IMR-90 (cell line): ENCODE measurements at regions not wholly inside any gene's neighbourhood (a gene's known extent, or its start where the extent isn't known, plus 50 kb on each side); places are given as distances from the start of the nearest gene placed in this dataset.

Source experiments
- ATAC-seq: fragments of 200-7000 bp; cut with Tn5 transposase; 2 replicates; pipeline ENCODE4 v1.9.1; 2020; ENCODE audit warnings: low read depth, mild to moderate bottlenecking, moderate library complexity
- BruUV-seq: library from RNA; stranded (reverse); fragments of 400-500 nt; replicated peaks from 2 replicates; lab custom pipeline; 2021; lab: Mats Ljungman, UMichigan
- CTCF ChIA-PET: fragments of 300-600 bp; formaldehyde crosslinking; extraction: SDS; loops from one replicate; lab custom pipeline; 2021; ENCODE audit warnings: antibody characterized with exemption; lab: Yijun Ruan, JAX
- POLR2A ChIA-PET: fragments of 300-600 bp; sonication (Branson Sonifier 250); formaldehyde crosslinking; loops from one replicate; lab custom pipeline; 2022; ENCODE audit warnings: antibody characterized with exemption; ENCODE audit not compliant: unreplicated experiment; lab: Charles Lee
- DNase-seq: peaks from one replicate; pipeline ENCODE4 v3.0.0; 2013
- H2AFZ ChIP-seq: replicated peaks from 2 replicates; pipeline ENCODE3; 2013; ENCODE audit warnings: low read length, mild to moderate bottlenecking; ENCODE audit not compliant: poor library complexity
- H2AK5ac ChIP-seq: 2 replicates; pipeline ENCODE4 v1.6.1; 2013; ENCODE audit warnings: low read depth, low read length, inconsistent platforms
- H2AK9ac ChIP-seq: replicated peaks from 2 replicates; pipeline ENCODE3; 2013; ENCODE audit warnings: mild to moderate bottlenecking, low read depth, low read length, moderate library complexity; ENCODE audit not compliant: poor library complexity
- H2BK120ac ChIP-seq: 2 replicates; pipeline ENCODE4 v1.6.1; 2013; ENCODE audit warnings: low read depth, low read length, inconsistent platforms
- H2BK15ac ChIP-seq: 3 replicates; pipeline ENCODE4 v1.6.1; 2013; ENCODE audit warnings: low read depth, low read length, inconsistent platforms
- H2BK20ac ChIP-seq: 2 replicates; pipeline ENCODE4 v1.6.1; 2013; ENCODE audit warnings: low read depth, mild to moderate bottlenecking, inconsistent platforms, low read length, moderate library complexity
- H2BK5ac ChIP-seq: 2 replicates; pipeline ENCODE4 v1.6.1; 2013; ENCODE audit warnings: mild to moderate bottlenecking, low read depth, low read length, inconsistent platforms; ENCODE audit not compliant: poor library complexity, severe bottlenecking
- H3K14ac ChIP-seq: replicated peaks from 2 replicates; pipeline ENCODE4 v1.6.1; 2013; ENCODE audit warnings: low read depth, low read length, inconsistent platforms
- H3K18ac ChIP-seq: 2 replicates; pipeline ENCODE4 v1.6.1; 2013; ENCODE audit warnings: low read depth, low read length, control low read depth
- H3K23ac ChIP-seq: 2 replicates; pipeline ENCODE4 v1.6.1; 2013; ENCODE audit warnings: low read depth, low read length, inconsistent platforms
- H3K27ac ChIP-seq: 2 replicates; pipeline ENCODE4 v1.5.1; 2013; ENCODE audit warnings: mild to moderate bottlenecking, control low read depth, low read length; ENCODE audit not compliant: insufficient read depth
- H3K27me3 ChIP-seq: 2 replicates; pipeline ENCODE4 v1.6.1; 2013; ENCODE audit warnings: low read length; ENCODE audit not compliant: control insufficient read depth, insufficient read depth
- H3K36me3 ChIP-seq: 2 replicates; pipeline ENCODE4 v1.6.1; 2013; ENCODE audit warnings: low read length, mixed read lengths; ENCODE audit not compliant: control insufficient read depth, insufficient read depth
- H3K4ac ChIP-seq: 2 replicates; pipeline ENCODE4 v1.6.1; 2013; ENCODE audit warnings: low read depth, low read length, inconsistent platforms
- H3K4me1 ChIP-seq: 2 replicates; pipeline ENCODE4 v1.6.1; 2013; ENCODE audit warnings: low read length, mixed read lengths; ENCODE audit not compliant: control insufficient read depth, insufficient read depth
- H3K4me2 ChIP-seq: 2 replicates; pipeline ENCODE4 v1.6.1; 2013; ENCODE audit warnings: low read depth, mild to moderate bottlenecking, control low read depth, low read length, moderate library complexity
- H3K4me3 ChIP-seq: 2 replicates; pipeline ENCODE4 v1.5.1; 2013; ENCODE audit warnings: low read depth, mild to moderate bottlenecking, control low read depth, low read length, moderate library complexity; ENCODE audit not compliant: insufficient read depth
- H3K56ac ChIP-seq: 2 replicates; pipeline ENCODE4 v1.6.1; 2013; ENCODE audit warnings: low read length, inconsistent platforms; ENCODE audit not compliant: insufficient read depth; ENCODE audit errors: extremely low read depth
- H3K79me1 ChIP-seq, 2 experiments: 2 replicates each; pipeline ENCODE4 v1.6.1; 2013; ENCODE audit warnings: low read length in 2 of 2, inconsistent platforms in 1 of 2, low read depth in 1 of 2
- H3K9ac ChIP-seq: 2 replicates; pipeline ENCODE4 v1.6.1; 2013; ENCODE audit warnings: low read depth, low read length, control low read depth
- H3K9me1 ChIP-seq: 2 replicates; pipeline ENCODE4 v1.6.1; 2013; ENCODE audit warnings: low read length, inconsistent platforms; ENCODE audit not compliant: insufficient read depth
- H3K9me3 ChIP-seq: 2 replicates; pipeline ENCODE4 v1.6.1; 2013; ENCODE audit warnings: low read length; ENCODE audit not compliant: control insufficient read depth, insufficient read depth
- H4K20me1 ChIP-seq: 2 replicates; pipeline ENCODE4 v1.6.1; 2013; ENCODE audit warnings: low read length, inconsistent platforms; ENCODE audit not compliant: insufficient read depth
- H4K5ac ChIP-seq: 2 replicates; pipeline ENCODE4 v1.6.1; 2013; ENCODE audit warnings: mild to moderate bottlenecking, low read depth, low read length, control low read depth
- H4K8ac ChIP-seq, 2 experiments: 2 replicates each; pipeline ENCODE4 v1.6.1; 2013; ENCODE audit warnings: low read depth in 2 of 2, low read length in 2 of 2, control low read depth in 1 of 2, inconsistent platforms in 1 of 2
- H4K91ac ChIP-seq: 2 replicates; pipeline ENCODE4 v1.6.1; 2013; ENCODE audit warnings: low read depth, low read length, inconsistent platforms; ENCODE audit not compliant: insufficient read depth
- BHLHE40 ChIP-seq: fragments of 150-350 bp; IDR thresholded peaks from 2 replicates; pipeline ENCODE4 v1.6.1; 2016; ENCODE audit warnings: mild to moderate bottlenecking, low read depth, low read length
- CEBPB ChIP-seq: IDR thresholded peaks from 2 replicates; pipeline ENCODE4 v1.6.1; 2012; ENCODE audit warnings: low read depth, low read length, improper control_type of control experiment
- CHD1 ChIP-seq: IDR thresholded peaks from 2 replicates; pipeline ENCODE4 v1.6.1; 2012; ENCODE audit warnings: low read depth, low read length, improper control_type of control experiment
- CTCF ChIP-seq: conservative IDR thresholded peaks from 2 replicates; pipeline ENCODE4 v1.5.1; 2012; ENCODE audit warnings: mild to moderate bottlenecking, low read depth, low read length, improper control_type of control experiment
- FOS ChIP-seq: fragments of 150-350 bp; IDR thresholded peaks from 2 replicates; pipeline ENCODE4 v1.6.1; 2016; ENCODE audit warnings: low read depth, low read length
- MAFK ChIP-seq: IDR thresholded peaks from 2 replicates; pipeline ENCODE4 v1.6.1; 2012; ENCODE audit warnings: low read depth, low read length, improper control_type of control experiment
- MAZ ChIP-seq: IDR thresholded peaks from 2 replicates; pipeline ENCODE4 v1.6.1; 2012; ENCODE audit warnings: low read depth, mild to moderate bottlenecking, low read length, improper control_type of control experiment, moderate library complexity, borderline replicate concordance
- MXI1 ChIP-seq: IDR thresholded peaks from 2 replicates; pipeline ENCODE4 v1.6.1; 2012; ENCODE audit warnings: low read depth, mild to moderate bottlenecking, low read length, moderate library complexity, borderline replicate concordance
- NFE2L2 ChIP-seq: fragments of 150-350 bp; IDR thresholded peaks from 2 replicates; pipeline ENCODE4 v1.6.1; 2016; ENCODE audit warnings: low read depth, mild to moderate bottlenecking, low read length
- POLR2A ChIP-seq: IDR thresholded peaks from 2 replicates; pipeline ENCODE4 v1.6.1; 2012; ENCODE audit warnings: mild to moderate bottlenecking, low read depth, low read length
- RAD21 ChIP-seq: IDR thresholded peaks from 2 replicates; pipeline ENCODE4 v1.6.1; 2012; ENCODE audit warnings: low read length, improper control_type of control experiment
- RCOR1 ChIP-seq: IDR thresholded peaks from 2 replicates; pipeline ENCODE4 v1.6.1; 2012; ENCODE audit warnings: mild to moderate bottlenecking, low read length, improper control_type of control experiment; ENCODE audit not compliant: insufficient replicate concordance
- RFX5 ChIP-seq: IDR thresholded peaks from 2 replicates; pipeline ENCODE4 v1.8.0; 2012; ENCODE audit warnings: low read depth, mild to moderate bottlenecking, low read length, moderate library complexity
- SMC3 ChIP-seq: fragments of 150-350 bp; IDR thresholded peaks from 2 replicates; pipeline ENCODE4 v1.6.1; 2016; ENCODE audit warnings: low read depth, mild to moderate bottlenecking, antibody characterized with exemption, low read length, moderate library complexity
- WGBS, 2 experiments: methylation state at CpG; one replicate each; pipeline versions ENCODE4 v1.1.5 to v1.1.7; 2013; ENCODE audit warnings: missing lambda C conversion rate in 2 of 2; ENCODE audit not compliant: insufficient read length in 1 of 2; ENCODE audit errors: extremely low coverage in 2 of 2; 5-methylcytosine and 5-hydroxymethylcytosine counted together
- dilution Hi-C: fragments of 300-500 bp; cut with HindIII; formaldehyde crosslinking; loops from one replicate; pipeline ENCODE4 v1.14.3; 2018; ENCODE audit warnings: low sequenced_read_pairs; ENCODE audit not compliant: unreplicated experiment
- in situ Hi-C: fragments of 300-500 bp; cut with MboI; formaldehyde crosslinking; loops from 3 replicates; pipeline ENCODE4 v1.14.3; 2019; ENCODE audit warnings: low sequenced_read_pairs, inconsistent platforms, mixed read lengths
- intact Hi-C: fragments of 100-400 bp; cut with micrococcal nuclease; formaldehyde crosslinking; loops from 2 replicates; pipeline ENCODE4 v1.10.0; 2022
- TF ChIP-seq, protein P1 (sequence below): fragments of 150-350 bp; IDR thresholded peaks from 2 replicates; pipeline ENCODE4 v1.6.1; 2016; ENCODE audit warnings: low read depth, mild to moderate bottlenecking, low read length, moderate library complexity, borderline replicate concordance
- TF ChIP-seq, protein P2 (sequence below): fragments of 150-350 bp; IDR thresholded peaks from 2 replicates; pipeline ENCODE4 v1.6.1; 2017; ENCODE audit warnings: mild to moderate bottlenecking, antibody characterized with exemption, low read length, low read depth

- Histone ChIP-seq H3K9me1 (no peaks in the 10 kb centered on the region), H3K36me3 (no peaks in the 10 kb centered on the region), H2AK5ac (no peak overlapping the region), H3K9me3 (peaks cover 13% of the 10 kb centered on the region), H2BK120ac (no peak overlapping the region), H2BK15ac (no peak overlapping the region), H3K4me1 (no peaks in the 10 kb centered on the region), H3K27ac (no peak overlapping the region), H2AK9ac (no peak overlapping the region), H3K9ac (no peak overlapping the region), H3K14ac (no peak overlapping the region), H3K56ac (no peak overlapping the region), H2AFZ (no peak overlapping the region), H4K5ac (no peak overlapping the region), H3K4me3 (no peak overlapping the region), H3K4me2 (no peak overlapping the region), H3K79me1 (no peaks in the 10 kb centered on the region), H3K27me3 (no peaks in the 10 kb centered on the region), H4K20me1 (no peaks in the 10 kb centered on the region), H2BK20ac (no peak overlapping the region), H3K23ac (no peak overlapping the region), H4K91ac (no peak overlapping the region), H4K8ac (no peak overlapping the region), H2BK5ac (no peak overlapping the region), H3K4ac (no peak overlapping the region), H3K18ac (no peak overlapping the region)
- TF ChIP-seq MAZ (no peak), POLR2A (no peak), MXI1 (no peak), RCOR1 (no peak), BHLHE40 (no peak), FOS (no peak), SMC3 (no peak), CTCF (no peak), RFX5 (no peak), RAD21 (no peak), CHD1 (no peak), NFE2L2 (no peak), MAFK (no peak), CEBPB (no peak)
- TF ChIP-seq, protein P1, sequence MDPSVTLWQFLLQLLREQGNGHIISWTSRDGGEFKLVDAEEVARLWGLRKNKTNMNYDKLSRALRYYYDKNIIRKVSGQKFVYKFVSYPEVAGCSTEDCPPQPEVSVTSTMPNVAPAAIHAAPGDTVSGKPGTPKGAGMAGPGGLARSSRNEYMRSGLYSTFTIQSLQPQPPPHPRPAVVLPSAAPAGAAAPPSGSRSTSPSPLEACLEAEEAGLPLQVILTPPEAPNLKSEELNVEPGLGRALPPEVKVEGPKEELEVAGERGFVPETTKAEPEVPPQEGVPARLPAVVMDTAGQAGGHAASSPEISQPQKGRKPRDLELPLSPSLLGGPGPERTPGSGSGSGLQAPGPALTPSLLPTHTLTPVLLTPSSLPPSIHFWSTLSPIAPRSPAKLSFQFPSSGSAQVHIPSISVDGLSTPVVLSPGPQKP: no peak
- TF ChIP-seq, protein P2, sequence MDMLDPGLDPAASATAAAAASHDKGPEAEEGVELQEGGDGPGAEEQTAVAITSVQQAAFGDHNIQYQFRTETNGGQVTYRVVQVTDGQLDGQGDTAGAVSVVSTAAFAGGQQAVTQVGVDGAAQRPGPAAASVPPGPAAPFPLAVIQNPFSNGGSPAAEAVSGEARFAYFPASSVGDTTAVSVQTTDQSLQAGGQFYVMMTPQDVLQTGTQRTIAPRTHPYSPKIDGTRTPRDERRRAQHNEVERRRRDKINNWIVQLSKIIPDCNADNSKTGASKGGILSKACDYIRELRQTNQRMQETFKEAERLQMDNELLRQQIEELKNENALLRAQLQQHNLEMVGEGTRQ: no peak
- ChIA-PET CTCF (no interaction called here), POLR2A (no interaction called here)
- DNase-seq: no peak
- ATAC-seq: no peak
- intact Hi-C loops: no loop called here
- dilution Hi-C loops: no loop called here
- in situ Hi-C loops: no loop called here
- no TSS peak for BruUV-seq
- no CpG with 5 or more reads among the region's 5 CpGs for WGBS, 2 experiments
Observed at GRCh38 chr20:55778796-55779195, 226.5 kb downstream of the CBLN4 start.
